Ovary (tissue), 3 donors: ENCODE measurements at regions not wholly inside any gene's neighbourhood (a gene's known extent, or its start where the extent isn't known, plus 50 kb on each side); places are given as distances from the start of the nearest gene placed in this dataset.

Source experiments
- CTCF ChIP-seq, 3 donors: fragments of 450-650 bp in 2 of 3; fragments of 200-600 bp in 1 of 3; IDR thresholded peaks; one replicate each; pipeline versions ENCODE4 v1.5.1 to v1.8.0; 2016 to 2022; ENCODE audit warnings: antibody characterized with exemption in 3 of 3, mild to moderate bottlenecking in 1 of 3
- EP300 ChIP-seq: sonication (generic); formaldehyde crosslinking; IDR thresholded peaks from one replicate; pipeline ENCODE4 v1.6.1; 2017; ENCODE audit warnings: antibody characterized with exemption
- POLR2A ChIP-seq: fragments of 450-650 bp; IDR thresholded peaks from one replicate; pipeline ENCODE4 v1.6.1; 2017; ENCODE audit warnings: antibody characterized with exemption, mild to moderate bottlenecking, moderate library complexity
- donor health status: DM: no; HTN: no; CAD: no.

- TF ChIP-seq CTCF (IDR thresholded peaks at IDR 0.05) (no peak), POLR2A (no peak), EP300 (no peak)
Measured at GRCh38 chr6:170088582-170088955, 202.3 kb downstream of the DLL1 start.
